Tibial artery (tissue), 4 donors: ENCODE measurements at regions not wholly inside any gene's neighbourhood (a gene's known extent, or its start where the extent isn't known, plus 50 kb on each side); places are given as distances from the start of the nearest gene placed in this dataset.

ENCODE experiments used
- DNase-seq, 2 donors: peaks; one replicate each; pipeline ENCODE4 v3.0.0-alpha.2; 2019
- H3K27ac ChIP-seq, 2 donors: fragments of 200-600 bp; sonication (generic) in 1 of 2; 1 replicate in 1 of 2; 2 replicates in 1 of 2; pipeline ENCODE4 v1.5.1; 2018 to 2019; ENCODE audit warnings: mild to moderate bottlenecking in 1 of 2
- H3K27me3 ChIP-seq, 2 donors: fragments of 200-600 bp; sonication (generic) in 1 of 2; one replicate each; pipeline versions ENCODE4 v1.5.1 to v1.6.0; 2016 to 2019
- H3K36me3 ChIP-seq, 3 donors: fragments of 200-600 bp; sonication (generic) in 2 of 3; one replicate each; pipeline ENCODE4 v1.5.1; 2016 to 2019; ENCODE audit warnings: mild to moderate bottlenecking in 2 of 3
- H3K4me1 ChIP-seq, 4 donors: fragments of 200-600 bp; sonication (generic) in 2 of 4; 1 replicate in 3 of 4; 2 replicates in 1 of 4; pipeline ENCODE4 v1.5.1; 2016 to 2019
- H3K4me3 ChIP-seq, 2 donors: fragments of 200-600 bp; sonication (generic) in 1 of 2; 1 replicate in 1 of 2; 2 replicates in 1 of 2; pipeline ENCODE4 v1.5.1; 2018 to 2019; ENCODE audit warnings: mild to moderate bottlenecking in 2 of 2
- H3K9me3 ChIP-seq, 3 donors: fragments of 200-600 bp; sonication (generic) in 1 of 3; one replicate each; pipeline ENCODE4 v1.5.1; 2016 to 2019
- intact Hi-C: fragments of 100-400 bp; cut with DNase I; formaldehyde crosslinking; loops from one replicate; pipeline ENCODE4 v1.15.0; 2023; ENCODE audit warnings: low total_unique reads
- TF ChIP-seq, protein P1 (sequence below), 2 experiments: fragments of 200-600 bp in 1 of 2; fragments of 450-650 bp in 1 of 2; IDR thresholded peaks; one replicate each; pipeline ENCODE4 v1.5.1; 2017 to 2019; ENCODE audit warnings: antibody characterized with exemption in 2 of 2, mild to moderate bottlenecking in 1 of 2, moderate library complexity in 1 of 2

DNA sequence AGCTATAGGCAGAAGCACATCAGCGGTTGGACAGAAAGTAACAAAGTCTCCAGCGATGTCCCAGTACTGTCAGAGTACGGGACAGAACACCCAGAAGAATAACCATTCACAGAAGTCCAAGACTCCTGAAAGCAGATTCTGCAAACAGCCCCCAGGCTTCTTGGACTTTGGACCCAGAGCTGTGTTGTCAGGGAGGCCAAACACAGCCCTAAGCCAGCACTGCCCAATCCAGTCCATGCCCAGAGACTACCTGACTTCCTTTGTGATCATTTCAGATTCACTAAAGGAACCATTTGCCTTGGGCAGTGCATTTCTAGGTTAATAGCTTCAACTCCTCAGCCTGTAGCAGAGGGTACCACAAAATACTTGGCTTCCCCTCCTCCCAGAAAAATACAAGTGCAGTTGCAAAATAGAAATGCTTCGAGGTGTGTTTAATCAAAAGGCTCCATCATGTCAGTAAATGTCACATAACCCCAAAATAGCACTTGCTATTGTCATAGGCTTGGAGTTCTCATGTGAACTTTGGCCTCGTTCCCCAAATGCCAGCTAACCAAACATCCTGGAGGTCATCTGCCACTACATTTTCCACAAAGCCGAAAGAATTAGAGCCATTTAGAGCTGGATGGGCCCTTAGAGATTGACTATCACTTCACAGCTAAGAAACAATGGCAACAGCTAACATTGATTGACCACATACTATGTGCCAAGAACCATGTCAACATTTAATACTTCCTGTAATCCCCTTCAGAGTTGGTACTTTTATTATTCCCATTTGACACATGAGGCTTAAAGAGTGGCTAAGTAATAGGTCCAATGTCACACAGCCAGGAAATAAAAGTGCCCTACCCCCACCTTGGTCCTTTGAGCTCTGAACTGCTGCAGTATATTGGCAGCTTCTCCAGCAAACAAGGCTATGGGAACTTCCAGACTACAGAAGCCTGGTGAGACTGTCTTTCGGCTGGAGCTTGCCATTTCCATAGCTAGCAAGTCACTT, 329.9 kb downstream of the FOXO1 start:
- intact Hi-C loops: no loop called here
- DNase-seq: no peak
- H3K36me3 ChIP-seq: no peaks in the 10 kb centered on the region

DNA sequence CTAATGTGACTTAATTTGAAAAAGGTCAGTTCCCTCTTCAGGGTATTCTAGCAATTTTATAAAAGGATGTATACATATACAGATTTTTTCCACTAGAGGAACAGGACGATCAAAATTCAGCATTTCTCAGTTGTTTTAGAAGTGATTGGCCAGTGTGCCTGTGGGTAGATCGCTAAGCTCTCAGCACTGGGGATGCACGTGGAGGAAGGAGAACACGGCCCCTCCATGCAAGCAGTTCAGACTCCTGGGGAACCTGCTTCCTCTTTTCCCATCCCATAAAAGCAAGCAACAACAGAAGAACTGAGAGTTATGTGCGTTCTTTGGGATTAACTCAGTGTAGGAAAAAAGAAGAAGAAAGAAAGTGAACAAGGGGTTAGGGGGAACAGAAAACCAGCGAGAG, 328.8 kb downstream of the FOXO1 start:
- no peak overlapping the region for H3K4me3 ChIP-seq
- H3K27me3 ChIP-seq: no peaks in the 10 kb centered on the region
- H3K27ac ChIP-seq: no peak overlapping the region
- H3K36me3 ChIP-seq: no peaks in the 10 kb centered on the region
- no peaks in the 10 kb centered on the region for H3K4me1 ChIP-seq
- intact Hi-C loops: no loop called here
- no peak for DNase-seq
- no peaks in the 10 kb centered on the region for H3K9me3 ChIP-seq
- TF ChIP-seq, protein P1, sequence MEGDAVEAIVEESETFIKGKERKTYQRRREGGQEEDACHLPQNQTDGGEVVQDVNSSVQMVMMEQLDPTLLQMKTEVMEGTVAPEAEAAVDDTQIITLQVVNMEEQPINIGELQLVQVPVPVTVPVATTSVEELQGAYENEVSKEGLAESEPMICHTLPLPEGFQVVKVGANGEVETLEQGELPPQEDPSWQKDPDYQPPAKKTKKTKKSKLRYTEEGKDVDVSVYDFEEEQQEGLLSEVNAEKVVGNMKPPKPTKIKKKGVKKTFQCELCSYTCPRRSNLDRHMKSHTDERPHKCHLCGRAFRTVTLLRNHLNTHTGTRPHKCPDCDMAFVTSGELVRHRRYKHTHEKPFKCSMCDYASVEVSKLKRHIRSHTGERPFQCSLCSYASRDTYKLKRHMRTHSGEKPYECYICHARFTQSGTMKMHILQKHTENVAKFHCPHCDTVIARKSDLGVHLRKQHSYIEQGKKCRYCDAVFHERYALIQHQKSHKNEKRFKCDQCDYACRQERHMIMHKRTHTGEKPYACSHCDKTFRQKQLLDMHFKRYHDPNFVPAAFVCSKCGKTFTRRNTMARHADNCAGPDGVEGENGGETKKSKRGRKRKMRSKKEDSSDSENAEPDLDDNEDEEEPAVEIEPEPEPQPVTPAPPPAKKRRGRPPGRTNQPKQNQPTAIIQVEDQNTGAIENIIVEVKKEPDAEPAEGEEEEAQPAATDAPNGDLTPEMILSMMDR (IDR thresholded peaks at IDR 0.05): no peak

More for the DNA sequence above, 329.9 kb downstream of the FOXO1 start:
- no peaks in the 10 kb centered on the region for H3K4me1 ChIP-seq
- TF ChIP-seq, protein P1 (IDR thresholded peaks at IDR 0.05): no peak
- no peaks in the 10 kb centered on the region for H3K9me3 ChIP-seq
- H3K4me3 ChIP-seq: no peak overlapping the region
- no peaks in the 10 kb centered on the region for H3K27me3 ChIP-seq
- no peak overlapping the region for H3K27ac ChIP-seq

DNA sequence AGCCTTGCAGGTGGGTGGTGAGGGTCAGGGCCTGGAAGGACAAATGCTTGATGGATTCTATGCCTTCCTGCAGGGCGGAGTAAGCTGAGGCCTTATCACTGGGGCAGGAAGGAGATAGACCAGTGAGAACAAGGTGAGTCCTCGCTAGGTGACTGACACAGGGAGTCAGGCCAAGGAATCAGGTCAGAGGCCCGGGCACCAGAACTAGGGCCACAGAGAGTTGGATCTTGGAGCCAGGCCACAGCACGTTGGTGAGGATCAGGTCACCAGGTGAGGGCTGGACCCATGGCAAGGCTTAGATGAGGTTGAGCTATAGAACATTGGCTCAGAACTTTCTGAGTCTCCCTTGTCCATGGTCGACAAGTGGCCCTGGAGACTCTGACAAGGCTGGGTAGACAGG, 328.2 kb downstream of the FOXO1 start:
- no peak for DNase-seq
- Histone ChIP-seq H3K27me3 (no peaks in the 10 kb centered on the region), H3K4me3 (no peak overlapping the region), H3K4me1 (no peaks in the 10 kb centered on the region), H3K27ac (no peak overlapping the region), H3K36me3 (no peaks in the 10 kb centered on the region), H3K9me3 (no peaks in the 10 kb centered on the region)
- TF ChIP-seq, protein P1 (IDR thresholded peaks at IDR 0.05): no peak
- intact Hi-C loops: no loop called here

DNA sequence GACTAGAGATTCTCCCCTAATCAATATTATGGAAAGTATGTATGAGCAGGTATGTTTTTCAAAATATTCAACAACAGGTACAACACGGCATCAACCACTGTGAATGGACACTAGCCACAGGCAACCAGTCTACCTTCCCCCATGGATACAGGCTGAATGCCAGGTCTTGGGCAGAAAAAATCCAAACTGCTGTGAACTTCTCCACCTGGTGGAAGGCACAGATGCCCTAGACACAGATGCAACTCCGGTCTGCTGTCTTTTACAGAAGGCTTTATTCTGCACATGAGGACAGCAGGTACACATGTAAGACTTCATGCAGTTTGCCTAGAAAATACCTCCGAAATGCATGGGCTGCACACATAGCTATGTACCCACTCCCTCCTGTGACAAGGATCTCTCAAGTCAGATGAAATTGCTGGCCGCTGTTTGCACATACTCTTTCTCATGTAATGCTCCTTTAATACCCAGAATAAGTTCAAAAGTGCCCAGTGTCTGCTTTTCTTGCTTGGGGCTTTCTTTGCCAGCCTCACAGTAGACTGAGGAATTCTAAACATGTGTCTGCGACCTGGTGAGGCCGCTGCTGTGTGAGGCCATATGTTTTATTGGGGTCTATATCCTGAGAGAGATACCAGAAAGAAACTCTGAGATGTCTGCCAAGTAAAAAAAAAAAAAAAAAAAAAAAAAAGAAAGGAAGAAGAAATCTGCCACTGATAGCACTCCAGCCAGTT, 325.9 kb downstream of the FOXO1 start:
- Histone ChIP-seq H3K27ac (no peak overlapping the region), H3K27me3 (no peaks in the 10 kb centered on the region), H3K9me3 (no peaks in the 10 kb centered on the region), H3K4me3 (no peak overlapping the region), H3K4me1 (no peaks in the 10 kb centered on the region), H3K36me3 (no peaks in the 10 kb centered on the region)
- no peak for DNase-seq
- TF ChIP-seq, protein P1 (IDR thresholded peaks at IDR 0.05): no peak
- intact Hi-C loops: no loop called here

DNA sequence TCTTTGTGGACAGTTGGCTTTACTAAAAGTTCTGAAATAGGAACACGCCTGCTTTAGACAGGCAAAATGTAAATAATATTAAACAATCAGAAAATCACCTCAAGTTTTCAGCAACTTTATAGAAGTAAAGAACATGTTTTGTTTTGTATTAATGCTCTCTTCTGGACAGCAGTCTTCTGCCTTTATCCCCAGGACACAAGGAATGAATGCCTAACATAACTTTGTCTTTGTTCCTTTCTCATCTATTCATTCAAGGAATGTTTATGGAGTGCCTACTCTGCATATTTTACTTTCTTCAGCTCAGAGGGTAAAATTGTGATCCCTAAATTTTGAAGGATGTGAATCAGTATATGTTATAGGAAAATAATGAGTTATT, 325.4 kb downstream of the FOXO1 start:
- H3K9me3 ChIP-seq: no peaks in the 10 kb centered on the region
- DNase-seq: no peak
- no peaks in the 10 kb centered on the region for H3K36me3 ChIP-seq
- H3K27ac ChIP-seq: no peak overlapping the region
- H3K4me3 ChIP-seq: no peak overlapping the region
- H3K27me3 ChIP-seq: no peaks in the 10 kb centered on the region
- TF ChIP-seq, protein P1 (IDR thresholded peaks at IDR 0.05): no peak
- no peaks in the 10 kb centered on the region for H3K4me1 ChIP-seq
- intact Hi-C loops: no loop called here
